ENCODE measurements at regions not wholly inside any gene's neighbourhood (a gene's known extent, or its start where the extent isn't known, plus 50 kb on each side); places are given as distances from the start of the nearest gene placed in this dataset.

DNA sequence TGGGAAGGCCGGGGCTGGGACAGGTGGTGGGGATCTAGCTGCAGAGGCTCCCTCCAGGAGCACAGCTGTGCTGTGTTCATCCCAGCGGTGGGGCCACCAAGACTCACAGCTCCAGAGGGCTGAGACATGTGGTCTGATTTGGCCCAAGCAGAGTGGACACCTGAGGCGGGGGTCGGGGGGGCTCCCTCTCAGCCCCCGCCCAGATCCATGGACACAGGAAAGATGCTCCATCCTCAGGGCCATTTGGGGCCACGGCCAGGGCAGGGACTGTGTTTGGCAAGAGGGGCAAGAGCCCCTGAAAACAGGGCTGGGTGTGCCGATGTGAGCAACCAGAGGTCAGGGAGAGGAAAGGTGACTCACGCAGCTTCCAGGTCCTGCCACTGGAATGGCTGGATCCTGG is 219.4 kb downstream of the BRD1 start:
- Histone ChIP-seq H4K20me1 (ENCODE audit: control insufficient read depth, insufficient read depth, low read length, poor library complexity, severe bottlenecking) (peaks cover 25% of the 10 kb centered on the region), H3K27ac (ENCODE audit: low read length in 2 of 2) (no peak overlapping the region), H3K27me3 (replicated peaks in 1 of 4; ENCODE audit: control extremely low read depth in 1 of 4, control insufficient read depth in 3 of 4, insufficient read depth in 4 of 4, low read length in 3 of 4) (no peaks in the 10 kb centered on the region), H3K9ac (ENCODE audit: low read length) (no peak overlapping the region), H3K4me2 (replicated peaks; ENCODE audit: low read depth, low read length, poor library complexity, severe bottlenecking) (no peak overlapping the region), H3K4me1 (ENCODE audit: control insufficient read depth in 2 of 2, insufficient read depth in 2 of 2, low read length in 2 of 2) (no peaks in the 10 kb centered on the region), H3K36me3 (replicated peaks in 1 of 2; ENCODE audit: control extremely low read depth in 1 of 2, control insufficient read depth in 1 of 2, extremely low read depth in 1 of 2, insufficient read depth in 2 of 2, low read length in 1 of 2) (peaks cover 0 to 14% of the 10 kb centered on the region in 2 experiments), H3K79me2 (ENCODE audit: control insufficient read depth, insufficient read depth, low read length) (peaks cover 48% of the 10 kb centered on the region), H3K9me3 (ENCODE audit: control extremely low read depth in 1 of 3, control insufficient read depth in 2 of 3, insufficient read depth in 1 of 3, low read length in 2 of 3) (peaks cover 1 to 30% (median 17%) of the 10 kb centered on the region in 3 donors), H2AFZ (ENCODE audit: insufficient read depth, low read depth, low read length, poor library complexity, severe bottlenecking) (no peak overlapping the region), H3K4me3 (ENCODE audit: control extremely low read depth in 1 of 5, extremely low read depth in 1 of 5, insufficient read depth in 1 of 5, low read depth in 2 of 5, low read length in 4 of 5) (no peak overlapping the region)
- Mint-ChIP-seq H3K4me3 (no peak overlapping the region), H3K4me1 (no peaks in the 10 kb centered on the region), H3K27me3 (no peaks in the 10 kb centered on the region), H3K9me3 (ENCODE audit: insufficient read depth) (peaks cover 12% of the 10 kb centered on the region), H3K27ac (no peak overlapping the region)
- no peak for TF ChIP-seq EZH2 (IDR thresholded peaks at IDR 0.05; ENCODE audit: borderline replicate concordance, insufficient read depth, low read depth, low read length, poor library complexity, severe bottlenecking)
- TF ChIP-seq CTCF (IDR thresholded peaks at IDR 0.05), result no peak
- WGBS (ENCODE audit: insufficient coverage), result 98% methylated on average over 8 of the region's 8 CpGs
- ATAC-seq (ENCODE audit: low read depth) (no peak), DNase-seq (no peak)
- POLR2A ChIA-PET, result no interaction called here
- intact Hi-C loops (cut with micrococcal nuclease), result no loop called here
- CTCF ChIA-PET, result no interaction called here

DNA sequence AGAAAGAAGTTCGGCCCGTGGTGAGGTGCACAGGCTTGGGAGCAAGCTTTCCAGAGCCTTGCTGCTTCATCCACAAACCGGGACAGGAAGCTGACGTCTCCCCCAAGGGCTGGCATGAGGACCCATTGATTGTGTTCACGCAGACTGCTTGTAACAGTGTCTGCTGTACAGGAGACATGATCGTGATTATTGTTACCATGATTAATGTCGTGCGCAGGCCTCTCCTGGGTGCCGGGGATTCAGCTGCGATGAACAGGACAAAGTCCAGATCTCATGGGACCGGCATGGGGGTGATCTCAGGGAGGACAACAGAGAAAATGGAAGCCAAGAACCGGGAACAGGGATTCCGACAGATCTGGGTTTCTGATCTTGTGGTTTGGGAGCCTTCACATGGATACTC is 219.9 kb downstream of the BRD1 start:
- Histone ChIP-seq H3K4me2 (replicated peaks; ENCODE audit: low read depth, low read length, poor library complexity, severe bottlenecking) (no peak overlapping the region), H3K79me2 (ENCODE audit: control insufficient read depth, insufficient read depth, low read length) (peaks cover 47% of the 10 kb centered on the region), H3K4me3 (ENCODE audit: control extremely low read depth in 1 of 5, extremely low read depth in 1 of 5, insufficient read depth in 1 of 5, low read depth in 2 of 5, low read length in 4 of 5) (no peak overlapping the region), H3K36me3 (replicated peaks in 1 of 2; ENCODE audit: control extremely low read depth in 1 of 2, control insufficient read depth in 1 of 2, extremely low read depth in 1 of 2, insufficient read depth in 2 of 2, low read length in 1 of 2) (peaks cover 0 to 18% of the 10 kb centered on the region in 2 experiments), H3K27ac (ENCODE audit: low read length in 2 of 2) (no peak overlapping the region), H3K9me3 (ENCODE audit: control extremely low read depth in 1 of 3, control insufficient read depth in 2 of 3, insufficient read depth in 1 of 3, low read length in 2 of 3) (peaks cover 1 to 29% (median 15%) of the 10 kb centered on the region in 3 donors), H3K4me1 (ENCODE audit: control insufficient read depth in 2 of 2, insufficient read depth in 2 of 2, low read length in 2 of 2) (no peaks in the 10 kb centered on the region), H2AFZ (ENCODE audit: insufficient read depth, low read depth, low read length, poor library complexity, severe bottlenecking) (no peak overlapping the region), H3K27me3 (replicated peaks in 1 of 4; ENCODE audit: control extremely low read depth in 1 of 4, control insufficient read depth in 3 of 4, insufficient read depth in 4 of 4, low read length in 3 of 4) (no peaks in the 10 kb centered on the region), H4K20me1 (ENCODE audit: control insufficient read depth, insufficient read depth, low read length, poor library complexity, severe bottlenecking) (peaks cover 25% of the 10 kb centered on the region), H3K9ac (ENCODE audit: low read length) (no peak overlapping the region)
- ChIA-PET POLR2A (no interaction called here), CTCF (no interaction called here)
- intact Hi-C loops (cut with micrococcal nuclease), result no loop called here
- TF ChIP-seq EZH2 (IDR thresholded peaks at IDR 0.05; ENCODE audit: borderline replicate concordance, insufficient read depth, low read depth, low read length, poor library complexity, severe bottlenecking), result no peak
- no peak for TF ChIP-seq CTCF (IDR thresholded peaks at IDR 0.05)
- Mint-ChIP-seq H3K4me3 (no peak overlapping the region), H3K4me1 (no peaks in the 10 kb centered on the region), H3K27ac (no peak overlapping the region), H3K27me3 (no peaks in the 10 kb centered on the region), H3K9me3 (ENCODE audit: insufficient read depth) (peaks cover 11% of the 10 kb centered on the region)
- ATAC-seq (ENCODE audit: low read depth) (no peak), DNase-seq (no peak)
- 97% methylated on average over 13 of the region's 13 CpGs for WGBS (ENCODE audit: insufficient coverage)
